C4-2B (cell line): ENCODE measurements at regions not wholly inside any gene's neighbourhood (a gene's known extent, or its start where the extent isn't known, plus 50 kb on each side); places are given as distances from the start of the nearest gene placed in this dataset.

Experiments used
- H3K27ac ChIP-seq: fragments of 450-650 bp; 2 replicates; pipeline ENCODE4 v1.5.1; 2017
- CTCF ChIP-seq: fragments of 450-650 bp; conservative IDR thresholded peaks from 2 replicates; pipeline ENCODE4 v1.5.1; 2017; ENCODE audit warnings: mild to moderate bottlenecking
- ZFX ChIP-seq: fragments of 450-650 bp; IDR thresholded peaks from 2 replicates; pipeline ENCODE4 v1.6.1; 2017

GRCh38 chr16:87192452-87193073 lies 124.6 kb downstream of the C16orf95 start:
- no peak for TF ChIP-seq CTCF
- no peak for TF ChIP-seq ZFX
- no peak overlapping the region for H3K27ac ChIP-seq

DNA sequence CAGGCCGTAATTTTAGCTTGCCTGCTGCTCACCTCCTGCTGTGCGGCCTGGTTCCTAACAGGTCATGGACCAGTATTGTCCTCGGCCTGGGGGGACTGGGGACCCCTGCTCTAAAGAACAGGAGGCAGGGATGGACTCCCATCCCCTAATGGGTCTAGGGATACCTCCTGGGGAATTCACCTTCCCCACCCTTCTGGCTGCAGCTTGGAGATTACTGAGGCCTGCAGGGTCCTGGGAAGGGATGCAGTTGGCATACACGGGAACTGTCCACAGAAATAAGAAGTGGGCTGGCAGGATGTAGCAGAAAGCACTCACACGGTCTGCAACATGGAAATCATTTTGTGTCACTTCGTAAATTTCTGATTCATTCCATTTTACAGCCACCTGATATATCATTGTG lies 123.0 kb downstream of the C16orf95 start:
- TF ChIP-seq ZFX (no peak), CTCF (no peak)
- H3K27ac ChIP-seq: no peak overlapping the region

GRCh38 chr16:87195161-87195560 lies 122.0 kb downstream of the C16orf95 start:
- no peak overlapping the region for H3K27ac ChIP-seq
- TF ChIP-seq CTCF (no peak), ZFX (no peak)

DNA sequence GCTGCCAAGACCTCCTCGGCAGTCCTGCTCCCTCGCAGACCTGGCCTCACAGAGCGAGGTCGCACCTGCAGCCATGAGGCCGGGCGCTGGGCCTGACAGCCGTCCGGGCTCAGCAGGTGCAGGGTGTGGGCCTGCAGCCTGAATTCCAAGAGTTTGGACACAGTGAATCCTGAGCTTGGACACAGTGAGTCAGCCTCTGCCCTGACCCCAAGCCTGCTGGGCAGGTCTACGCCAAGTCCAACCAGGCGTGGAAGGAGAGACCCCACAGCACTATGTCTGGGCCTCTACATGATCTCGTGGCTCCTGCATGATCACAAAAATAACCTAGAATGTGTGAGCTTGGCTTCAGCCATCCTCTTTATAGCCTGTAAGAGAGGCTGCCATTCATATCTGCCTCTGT lies 121.0 kb downstream of the C16orf95 start:
- TF ChIP-seq ZFX (no peak), CTCF (no peak)
- no peak overlapping the region for H3K27ac ChIP-seq

- TF ChIP-seq ZFX: no peak
- TF ChIP-seq CTCF: no peak
- no peak overlapping the region for H3K27ac ChIP-seq
Observed at GRCh38 chr16:87196661-87197060, 120.5 kb downstream of the C16orf95 start.

DNA sequence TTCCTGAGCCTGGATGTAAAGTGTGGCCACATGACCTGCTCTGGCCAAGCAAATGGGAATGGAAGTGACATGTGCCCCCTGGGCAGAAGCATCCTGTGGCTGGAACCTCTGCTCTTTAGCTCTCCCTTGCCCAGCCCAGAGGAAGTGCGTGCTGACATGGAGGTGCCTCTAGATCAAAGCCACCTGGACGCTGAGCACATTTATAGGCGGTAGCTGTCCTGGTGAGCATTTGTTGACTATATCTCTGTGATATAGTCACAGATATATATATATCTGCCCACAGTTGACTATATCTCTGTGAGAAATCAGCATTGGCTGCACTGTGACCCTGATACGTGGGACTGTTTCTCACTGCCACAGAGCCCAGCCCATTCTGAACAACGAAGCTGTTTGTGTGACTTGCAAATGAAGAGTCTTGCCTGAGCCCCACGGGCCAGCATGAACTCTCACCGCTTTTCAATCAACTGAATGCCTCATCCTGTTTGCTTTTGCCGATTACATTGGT lies 118.8 kb downstream of the C16orf95 start:
- TF ChIP-seq CTCF (no peak), ZFX (no peak)
- no peak overlapping the region for H3K27ac ChIP-seq

DNA sequence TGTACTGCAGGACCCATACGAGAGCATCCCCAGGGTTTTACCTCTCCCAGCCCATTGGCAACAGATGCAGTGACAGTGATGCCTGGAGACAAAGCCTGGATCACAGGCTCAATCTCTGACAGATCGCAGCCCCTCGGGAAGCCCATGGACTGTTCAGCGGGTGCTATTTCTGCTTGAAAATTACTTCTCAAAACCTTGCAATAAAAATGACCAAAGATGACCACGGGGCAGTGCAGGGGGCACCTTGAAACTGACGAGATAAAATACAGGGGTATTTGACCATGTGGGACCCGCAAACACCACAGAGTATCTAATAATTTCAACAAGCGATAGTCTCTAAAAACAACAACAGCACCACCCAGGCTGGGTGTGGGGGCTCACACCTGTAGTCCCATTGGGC lies 118.3 kb downstream of the C16orf95 start:
- no peak overlapping the region for H3K27ac ChIP-seq
- TF ChIP-seq CTCF (no peak), ZFX (no peak)
